Suprapubic skin (tissue), 4 donors: ENCODE measurements at regions not wholly inside any gene's neighbourhood (a gene's known extent, or its start where the extent isn't known, plus 50 kb on each side); places are given as distances from the start of the nearest gene placed in this dataset.

ENCODE experiments used
- EP300 ChIP-seq: sonication (generic); formaldehyde crosslinking; IDR thresholded peaks from one replicate; pipeline ENCODE4 v1.6.1; 2017; ENCODE audit warnings: antibody characterized with exemption
- POLR2A ChIP-seq, 2 donors: fragments of 450-650 bp; IDR thresholded peaks; one replicate each; pipeline ENCODE4 v1.6.1; 2017; ENCODE audit warnings: antibody characterized with exemption in 2 of 2, mild to moderate bottlenecking in 2 of 2, moderate library complexity in 2 of 2
- POLR2AphosphoS5 ChIP-seq, 3 donors: sonication (generic); formaldehyde crosslinking; IDR thresholded peaks; one replicate each; pipeline ENCODE4 v1.6.1; 2017; ENCODE audit warnings: antibody characterized with exemption in 3 of 3
- TF ChIP-seq, protein P1 (sequence below), 2 donors: fragments of 200-600 bp in 1 of 2; fragments of 450-650 bp in 1 of 2; sonication (generic) in 1 of 2; IDR thresholded peaks; one replicate each; pipeline ENCODE4 v1.5.1; 2016 to 2019; ENCODE audit warnings: antibody characterized with exemption in 2 of 2, mild to moderate bottlenecking in 1 of 2, moderate library complexity in 1 of 2

DNA sequence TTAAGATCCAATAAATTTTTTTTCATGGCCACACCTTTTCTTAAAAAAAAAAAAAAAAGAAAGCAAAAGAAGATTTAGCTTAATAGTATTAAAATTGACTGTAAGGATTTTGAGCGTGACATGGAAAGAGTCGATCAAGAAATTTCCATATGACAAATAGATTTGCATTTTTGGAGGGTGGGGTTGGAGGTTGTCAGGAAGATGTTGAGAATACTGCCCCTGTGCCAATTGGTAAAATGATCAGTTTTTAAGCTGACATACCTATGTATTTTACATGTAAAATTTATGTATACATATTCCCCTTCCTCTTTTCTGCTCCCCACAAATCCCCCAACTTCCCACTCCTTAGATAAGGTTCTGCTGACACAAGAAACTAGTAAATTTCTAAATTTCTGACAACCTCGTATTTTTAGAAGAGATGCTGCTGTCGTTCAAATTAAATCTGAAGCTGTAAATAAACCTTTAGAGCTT, 520.9 kb downstream of the CD83 start:
- TF ChIP-seq, protein P1, sequence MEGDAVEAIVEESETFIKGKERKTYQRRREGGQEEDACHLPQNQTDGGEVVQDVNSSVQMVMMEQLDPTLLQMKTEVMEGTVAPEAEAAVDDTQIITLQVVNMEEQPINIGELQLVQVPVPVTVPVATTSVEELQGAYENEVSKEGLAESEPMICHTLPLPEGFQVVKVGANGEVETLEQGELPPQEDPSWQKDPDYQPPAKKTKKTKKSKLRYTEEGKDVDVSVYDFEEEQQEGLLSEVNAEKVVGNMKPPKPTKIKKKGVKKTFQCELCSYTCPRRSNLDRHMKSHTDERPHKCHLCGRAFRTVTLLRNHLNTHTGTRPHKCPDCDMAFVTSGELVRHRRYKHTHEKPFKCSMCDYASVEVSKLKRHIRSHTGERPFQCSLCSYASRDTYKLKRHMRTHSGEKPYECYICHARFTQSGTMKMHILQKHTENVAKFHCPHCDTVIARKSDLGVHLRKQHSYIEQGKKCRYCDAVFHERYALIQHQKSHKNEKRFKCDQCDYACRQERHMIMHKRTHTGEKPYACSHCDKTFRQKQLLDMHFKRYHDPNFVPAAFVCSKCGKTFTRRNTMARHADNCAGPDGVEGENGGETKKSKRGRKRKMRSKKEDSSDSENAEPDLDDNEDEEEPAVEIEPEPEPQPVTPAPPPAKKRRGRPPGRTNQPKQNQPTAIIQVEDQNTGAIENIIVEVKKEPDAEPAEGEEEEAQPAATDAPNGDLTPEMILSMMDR (IDR thresholded peaks at IDR 0.05): no peak
- TF ChIP-seq EP300 (no peak), POLR2A (IDR thresholded peaks at IDR 0.05) (no peak), POLR2AphosphoS5 (IDR thresholded peaks at IDR 0.05) (no peak)
